ENCODE measurements at regions not wholly inside any gene's neighbourhood (a gene's known extent, or its start where the extent isn't known, plus 50 kb on each side); places are given as distances from the start of the nearest gene placed in this dataset.
"Not testable (repeated sequence)": the region's sequence is repeated elsewhere in the genome, so short reads cannot be mapped to it uniquely, and the experiment has no call there.

DNA sequence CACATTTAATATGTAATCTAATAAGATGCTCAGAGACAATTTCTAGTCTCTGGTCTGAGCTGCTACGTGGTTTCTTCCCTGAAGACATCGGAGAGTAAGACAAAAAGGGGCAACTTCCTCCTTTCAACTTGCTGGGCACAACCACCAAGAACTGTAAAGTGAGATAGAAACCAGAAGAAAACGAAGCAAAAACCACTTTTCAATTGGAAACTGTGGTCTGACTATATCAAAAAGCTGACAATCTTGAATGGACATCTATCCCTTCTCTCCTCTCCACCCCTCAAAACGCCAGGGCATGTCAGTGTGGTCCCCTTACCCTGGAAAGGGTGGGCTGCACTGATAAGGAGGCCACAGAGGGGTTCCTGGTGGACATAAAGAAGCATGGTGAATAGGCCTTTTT, 269.1 kb downstream of the CD83 start:
- H3K27ac Mint-ChIP-seq: no peak overlapping the region
- no peak overlapping the region for H3K4me3 Mint-ChIP-seq
- H3K9me3 ChIP-seq (ENCODE audit: control insufficient read depth, low read length, poor library complexity, severe bottlenecking): no peaks in the 10 kb centered on the region
- DNase-seq: no peak
- no peaks in the 10 kb centered on the region for H3K36me3 Mint-ChIP-seq (ENCODE audit: low read depth)
- no peak for ATAC-seq
- no peaks in the 10 kb centered on the region for H3K27me3 Mint-ChIP-seq
- H3K4me1 Mint-ChIP-seq: peaks cover 4% of the 10 kb centered on the region

DNA sequence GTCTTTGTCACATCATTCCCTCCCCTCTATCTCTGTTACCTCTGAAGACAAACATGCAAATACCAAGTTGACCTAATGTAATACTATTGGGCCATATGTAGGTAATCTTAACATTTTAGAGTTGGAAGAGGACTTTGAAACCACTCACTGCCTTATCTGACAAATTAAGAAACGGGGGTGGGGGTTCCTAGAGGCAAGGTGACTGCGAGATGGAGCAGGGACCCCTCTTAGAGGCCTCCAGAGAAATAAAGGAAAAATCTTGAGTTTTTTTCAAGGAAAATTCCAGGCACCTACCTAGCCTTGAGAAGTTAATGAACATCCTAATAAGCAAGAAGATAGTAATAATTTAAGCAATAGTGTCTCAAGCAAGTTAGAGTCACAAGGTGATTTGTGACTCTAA, 270.8 kb downstream of the CD83 start:
- H3K9me3 ChIP-seq (ENCODE audit: control insufficient read depth, low read length, poor library complexity, severe bottlenecking): no peaks in the 10 kb centered on the region
- ATAC-seq (no peak), DNase-seq (no peak)
- Mint-ChIP-seq H3K27me3 (no peaks in the 10 kb centered on the region), H3K36me3 (ENCODE audit: low read depth) (no peaks in the 10 kb centered on the region), H3K4me1 (peaks cover 3% of the 10 kb centered on the region), H3K4me3 (no peak overlapping the region), H3K27ac (no peak overlapping the region)

DNA sequence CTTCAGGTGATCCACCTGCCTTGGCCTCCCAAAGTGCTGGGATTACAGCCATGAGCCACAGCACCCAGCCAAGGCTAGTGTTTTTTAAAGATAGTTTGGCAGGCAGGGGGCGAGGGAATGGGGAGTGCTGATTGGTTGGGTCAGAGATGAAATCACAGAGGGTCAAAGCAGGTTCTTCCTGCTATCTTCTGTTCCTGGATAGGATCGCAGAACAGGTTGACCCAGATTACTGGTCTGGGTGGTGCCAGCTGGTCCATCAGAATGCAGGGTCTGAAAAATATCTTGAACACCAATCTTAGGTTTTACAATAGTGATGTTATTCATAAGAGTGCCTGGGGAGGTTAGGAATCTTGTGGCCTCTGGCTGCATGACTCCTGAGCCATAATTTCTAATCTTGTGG, 272.2 kb downstream of the CD83 start:
- not testable (repeated sequence) for H3K4me1 Mint-ChIP-seq; DNase-seq; H3K27ac Mint-ChIP-seq; ATAC-seq; H3K27me3 Mint-ChIP-seq; H3K36me3 Mint-ChIP-seq (ENCODE audit: low read depth); H3K9me3 ChIP-seq (ENCODE audit: control insufficient read depth, low read length, poor library complexity, severe bottlenecking); H3K4me3 Mint-ChIP-seq

DNA sequence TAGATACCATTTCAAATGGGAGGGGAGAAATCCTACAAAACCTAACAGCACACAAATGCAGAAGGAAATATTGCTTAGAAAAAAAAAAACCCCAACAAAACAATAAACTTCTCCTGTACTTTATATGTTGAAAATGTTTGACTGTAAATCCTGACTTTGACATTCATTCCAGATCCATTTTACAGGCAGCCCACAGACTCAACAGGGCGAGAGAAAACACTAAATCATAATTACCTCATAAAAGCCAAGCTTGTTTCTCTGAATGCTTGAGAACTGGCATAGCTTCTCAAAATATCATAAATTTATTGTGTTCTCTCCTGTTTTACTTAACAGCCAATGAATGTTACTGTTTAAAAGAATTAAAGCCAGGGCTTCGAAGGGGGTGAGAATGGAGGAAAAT, 273.2 kb downstream of the CD83 start:
- Mint-ChIP-seq H3K4me1 (peaks cover 3% of the 10 kb centered on the region), H3K4me3 (no peak overlapping the region), H3K27me3 (no peaks in the 10 kb centered on the region), H3K36me3 (ENCODE audit: low read depth) (no peaks in the 10 kb centered on the region), H3K27ac (no peak overlapping the region)
- no peaks in the 10 kb centered on the region for H3K9me3 ChIP-seq (ENCODE audit: control insufficient read depth, low read length, poor library complexity, severe bottlenecking)
- ATAC-seq (no peak), DNase-seq (no peak)

DNA sequence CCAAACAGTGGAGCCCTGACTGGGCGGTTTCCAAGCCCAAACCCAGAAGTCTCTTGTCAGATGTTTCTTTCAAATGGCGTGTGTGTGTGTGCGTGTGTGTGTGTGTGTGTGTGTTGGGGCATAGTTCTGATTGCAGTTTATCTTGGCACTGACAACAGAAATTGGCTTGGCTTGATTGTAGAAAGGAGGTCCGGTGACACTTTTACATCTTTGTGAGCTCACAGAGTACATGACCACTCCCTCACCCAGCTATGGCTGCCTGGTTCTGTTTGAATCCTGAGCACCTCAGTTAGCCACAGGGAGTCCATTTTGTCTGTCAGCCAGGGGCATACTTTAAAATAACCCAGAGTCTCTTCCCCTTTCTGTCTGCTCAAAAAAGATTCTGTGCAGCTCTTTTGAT, 276.3 kb downstream of the CD83 start:
- ATAC-seq: no peak
- no peak overlapping the region for H3K27ac Mint-ChIP-seq
- H3K27me3 Mint-ChIP-seq: peaks cover 10% of the 10 kb centered on the region
- peaks cover 6% of the 10 kb centered on the region for H3K4me1 Mint-ChIP-seq
- H3K36me3 Mint-ChIP-seq (ENCODE audit: low read depth): no peaks in the 10 kb centered on the region
- H3K9me3 ChIP-seq (ENCODE audit: control insufficient read depth, low read length, poor library complexity, severe bottlenecking): no peaks in the 10 kb centered on the region
- H3K4me3 Mint-ChIP-seq: no peak overlapping the region
- no peak for DNase-seq

DNA sequence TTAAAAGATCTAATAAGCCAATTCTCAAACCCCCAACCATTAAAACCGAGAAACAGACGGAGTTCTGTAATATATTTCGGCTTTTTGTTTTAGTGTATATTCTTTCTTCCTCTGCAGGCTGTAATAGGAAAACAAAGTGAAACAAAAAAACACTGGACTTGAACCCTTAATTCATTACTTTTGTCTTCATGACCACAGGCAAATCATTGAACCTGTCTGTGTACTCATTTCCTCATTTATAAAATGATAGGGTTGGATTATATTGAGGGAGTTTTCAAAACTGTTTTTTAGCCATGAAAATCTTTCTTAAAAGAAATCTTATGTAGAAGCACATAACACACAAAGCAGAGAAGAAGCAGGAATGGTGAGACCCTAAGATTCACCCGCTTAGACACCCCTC, 278.8 kb downstream of the CD83 start:
- peaks cover 19% of the 10 kb centered on the region for H3K27me3 Mint-ChIP-seq
- no peak overlapping the region for H3K27ac Mint-ChIP-seq
- no peaks in the 10 kb centered on the region for H3K9me3 ChIP-seq (ENCODE audit: control insufficient read depth, low read length, poor library complexity, severe bottlenecking)
- no peak overlapping the region for H3K4me3 Mint-ChIP-seq
- ATAC-seq (no peak), DNase-seq (no peak)
- H3K4me1 Mint-ChIP-seq: peaks cover 6% of the 10 kb centered on the region
- H3K36me3 Mint-ChIP-seq (ENCODE audit: low read depth): no peaks in the 10 kb centered on the region

DNA sequence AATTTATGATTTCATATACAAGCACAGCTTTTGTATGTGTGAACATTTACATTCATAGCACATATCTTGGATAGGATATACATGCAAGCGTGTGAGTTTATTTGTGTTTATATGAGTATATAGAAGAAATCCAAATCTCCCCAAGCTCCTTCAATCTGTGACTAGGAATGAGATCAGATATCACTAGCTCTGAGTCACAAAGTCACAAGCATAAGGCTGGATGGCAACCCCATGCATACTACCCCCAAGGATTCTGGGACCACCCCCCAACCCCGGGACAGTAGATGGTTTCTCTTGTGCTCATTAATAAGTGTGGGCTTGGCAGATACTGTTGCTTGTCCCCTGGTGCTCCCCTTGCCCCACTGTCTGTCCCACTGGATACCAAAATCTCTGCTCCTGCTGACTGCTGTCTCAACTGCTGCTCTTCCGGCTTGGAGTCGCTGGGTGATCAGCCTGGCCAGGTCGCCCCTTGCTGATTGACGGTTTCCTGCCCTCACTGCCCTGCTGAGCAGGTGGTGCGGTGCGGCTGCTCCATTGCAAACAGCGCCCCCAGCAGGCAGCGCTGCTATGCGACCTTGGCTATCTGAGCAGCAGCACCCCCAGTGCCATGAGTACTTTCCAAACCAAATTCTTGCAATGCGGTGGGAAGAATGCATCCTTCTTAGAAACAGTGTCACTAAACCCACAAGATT, 279.4 kb downstream of the CD83 start:
- peaks cover 6% of the 10 kb centered on the region for H3K4me1 Mint-ChIP-seq
- no peaks in the 10 kb centered on the region for H3K36me3 Mint-ChIP-seq (ENCODE audit: low read depth)
- peaks cover 19% of the 10 kb centered on the region for H3K27me3 Mint-ChIP-seq
- H3K4me3 Mint-ChIP-seq: peak overlapping the region; percentile 2
- DNase-seq (no peak), ATAC-seq (no peak)
- no peak overlapping the region for H3K27ac Mint-ChIP-seq
- no peaks in the 10 kb centered on the region for H3K9me3 ChIP-seq (ENCODE audit: control insufficient read depth, low read length, poor library complexity, severe bottlenecking)

DNA sequence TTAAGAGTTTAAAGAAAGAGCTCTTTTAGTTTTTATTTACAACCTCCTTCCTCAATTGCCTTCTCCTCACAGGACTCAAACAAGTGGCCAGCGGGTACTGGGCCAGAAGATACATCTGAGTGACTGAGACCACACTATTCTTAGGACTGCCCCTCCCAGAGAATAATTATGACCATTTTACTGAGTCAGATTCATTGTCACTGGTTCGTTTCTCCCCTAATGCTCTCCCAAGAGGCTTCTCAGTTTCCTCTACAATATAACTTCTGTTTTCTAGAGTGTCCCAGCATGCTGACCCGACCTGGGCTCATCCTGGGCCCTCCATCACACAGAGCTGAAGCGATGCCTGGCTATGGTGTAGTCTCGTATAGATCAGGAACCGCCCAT, 279.9 kb downstream of the CD83 start:
- no peak overlapping the region for H3K4me3 Mint-ChIP-seq
- peaks cover 19% of the 10 kb centered on the region for H3K27me3 Mint-ChIP-seq
- no peaks in the 10 kb centered on the region for H3K36me3 Mint-ChIP-seq (ENCODE audit: low read depth)
- DNase-seq: no peak
- no peak for ATAC-seq
- no peak overlapping the region for H3K27ac Mint-ChIP-seq
- H3K4me1 Mint-ChIP-seq: peaks cover 6% of the 10 kb centered on the region
- no peaks in the 10 kb centered on the region for H3K9me3 ChIP-seq (ENCODE audit: control insufficient read depth, low read length, poor library complexity, severe bottlenecking)

DNA sequence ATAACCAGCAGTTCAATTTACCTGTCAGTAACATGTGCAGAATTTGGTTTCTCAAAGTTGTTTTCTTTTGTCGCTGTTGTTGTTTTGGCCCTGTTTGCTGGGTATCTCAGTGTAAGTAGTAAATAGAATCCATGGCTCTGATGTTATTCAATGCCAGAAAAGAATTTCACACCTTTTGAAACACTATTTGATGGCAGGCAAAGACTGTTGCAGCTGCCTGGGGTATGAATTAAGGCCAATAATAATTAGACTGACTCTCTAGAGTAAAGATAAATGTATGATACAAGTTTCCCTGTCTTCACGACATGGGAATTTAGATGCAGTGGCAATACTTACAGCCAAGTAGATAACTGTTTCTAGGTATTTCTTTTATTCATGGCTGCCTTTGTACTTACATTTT, 281.4 kb downstream of the CD83 start:
- Mint-ChIP-seq H3K27me3 (peaks cover 19% of the 10 kb centered on the region), H3K4me1 (peaks cover 4% of the 10 kb centered on the region), H3K4me3 (no peak overlapping the region), H3K36me3 (ENCODE audit: low read depth) (no peaks in the 10 kb centered on the region), H3K27ac (no peak overlapping the region)
- DNase-seq (no peak), ATAC-seq (no peak)
- no peaks in the 10 kb centered on the region for H3K9me3 ChIP-seq (ENCODE audit: control insufficient read depth, low read length, poor library complexity, severe bottlenecking)

DNA sequence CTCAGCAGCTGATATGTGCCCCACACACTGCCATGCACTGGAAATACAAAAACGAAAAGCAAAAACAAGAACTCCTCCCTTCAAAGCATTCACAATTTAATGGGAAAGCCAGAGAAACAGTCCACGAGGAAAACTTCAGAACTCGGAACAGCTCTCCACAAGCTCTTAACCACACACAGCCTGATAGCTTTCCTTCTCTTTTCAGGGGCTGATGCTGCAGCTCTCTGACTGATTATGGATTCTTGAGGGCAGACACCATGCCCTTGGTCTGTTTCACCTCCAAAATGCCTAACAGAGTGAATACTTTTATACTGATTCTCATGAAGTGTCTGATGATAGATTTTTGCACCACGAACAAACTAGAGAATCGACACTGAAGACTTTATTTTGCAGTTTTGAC, 282.1 kb downstream of the CD83 start:
- ATAC-seq (no peak), DNase-seq (no peak)
- Mint-ChIP-seq H3K4me1 (peaks cover 4% of the 10 kb centered on the region), H3K27me3 (peaks cover 19% of the 10 kb centered on the region), H3K36me3 (ENCODE audit: low read depth) (no peaks in the 10 kb centered on the region), H3K27ac (no peak overlapping the region), H3K4me3 (no peak overlapping the region)
- no peaks in the 10 kb centered on the region for H3K9me3 ChIP-seq (ENCODE audit: control insufficient read depth, low read length, poor library complexity, severe bottlenecking)

DNA sequence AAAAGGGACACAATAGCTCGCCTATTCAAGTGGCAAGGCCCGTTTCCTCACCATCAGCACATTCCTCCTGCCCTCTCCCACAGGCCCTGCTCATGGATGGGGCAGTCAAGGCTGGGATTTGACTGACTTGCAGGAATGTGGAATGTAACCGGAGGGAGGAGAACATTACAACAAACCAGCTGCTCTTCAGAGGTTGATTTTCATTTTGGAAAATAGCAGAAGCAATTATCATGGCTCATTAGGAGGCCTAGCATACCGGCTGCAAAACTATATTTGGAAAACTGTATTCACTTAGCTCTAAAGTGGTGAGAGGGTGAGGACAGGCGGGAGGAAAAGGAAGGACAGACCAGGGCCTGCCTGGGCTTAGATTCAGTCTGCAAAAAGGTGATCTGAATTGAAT, 283.7 kb downstream of the CD83 start:
- no peak overlapping the region for H3K4me3 Mint-ChIP-seq
- H3K27ac Mint-ChIP-seq: no peak overlapping the region
- no peaks in the 10 kb centered on the region for H3K36me3 Mint-ChIP-seq (ENCODE audit: low read depth)
- ATAC-seq (no peak), DNase-seq (no peak)
- peaks cover 4% of the 10 kb centered on the region for H3K4me1 Mint-ChIP-seq
- H3K27me3 Mint-ChIP-seq: peaks cover 19% of the 10 kb centered on the region
- H3K9me3 ChIP-seq (ENCODE audit: control insufficient read depth, low read length, poor library complexity, severe bottlenecking): no peaks in the 10 kb centered on the region

DNA sequence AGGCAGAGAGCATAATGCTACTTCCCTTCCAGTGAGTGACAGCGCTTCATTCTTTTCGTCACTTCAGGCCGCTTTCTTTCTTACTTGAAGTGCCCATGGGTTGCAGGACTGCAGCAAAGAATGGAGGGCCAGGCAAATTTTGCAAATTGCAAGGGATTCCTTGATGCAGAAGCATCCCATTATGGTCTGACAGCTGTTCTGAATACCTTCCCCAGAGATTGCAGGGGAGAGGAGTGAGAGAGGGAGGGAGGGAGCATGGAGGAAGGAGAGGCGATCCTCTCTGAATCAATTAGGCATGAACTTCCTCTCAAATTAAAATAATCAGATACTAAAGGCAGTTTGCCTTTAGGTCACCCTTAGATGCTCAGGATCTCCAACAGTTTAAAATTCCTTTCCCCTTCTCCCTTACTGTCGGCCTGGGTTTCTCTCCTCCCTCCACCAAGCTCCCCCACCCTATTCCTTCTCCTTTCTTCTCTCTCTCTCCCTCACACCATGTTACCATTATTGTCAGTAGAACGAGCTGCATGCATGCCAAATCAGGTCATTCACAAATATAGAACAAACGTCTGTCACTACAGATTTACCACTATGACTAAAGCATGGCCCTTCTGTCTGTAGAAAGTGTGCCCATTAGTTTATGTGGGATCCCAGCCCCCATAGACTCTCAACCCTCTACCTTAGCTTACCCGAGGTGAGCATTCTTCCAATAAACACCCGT, 289.2 kb downstream of the CD83 start:
- H3K9me3 ChIP-seq (ENCODE audit: control insufficient read depth, low read length, poor library complexity, severe bottlenecking): no peaks in the 10 kb centered on the region
- H3K36me3 Mint-ChIP-seq (ENCODE audit: low read depth): no peaks in the 10 kb centered on the region
- no peak for DNase-seq
- peaks cover 4% of the 10 kb centered on the region for H3K27me3 Mint-ChIP-seq
- ATAC-seq: no peak
- no peak overlapping the region for H3K27ac Mint-ChIP-seq
- H3K4me3 Mint-ChIP-seq: no peak overlapping the region
- H3K4me1 Mint-ChIP-seq: peaks cover 3% of the 10 kb centered on the region

DNA sequence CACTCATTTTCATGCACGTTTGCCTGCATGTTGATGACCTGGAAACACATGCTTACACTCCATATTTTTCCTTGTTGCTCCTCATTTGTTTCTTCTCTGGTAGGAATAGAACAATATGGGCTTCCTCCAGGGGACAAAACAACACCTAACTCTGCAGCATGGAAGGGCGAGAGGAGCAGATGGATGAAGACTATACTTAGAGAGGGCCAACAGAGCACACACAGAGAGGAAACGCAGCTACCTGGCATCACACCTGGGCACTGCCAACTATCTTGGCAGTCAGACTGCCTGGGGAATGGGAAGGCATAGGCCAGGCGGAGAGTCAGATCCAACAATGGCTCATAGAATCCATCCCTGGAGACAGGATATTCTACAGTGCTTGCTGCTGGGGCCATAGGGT, 290.9 kb downstream of the CD83 start:
- Mint-ChIP-seq H3K4me1 (peaks cover 3% of the 10 kb centered on the region), H3K4me3 (no peak overlapping the region), H3K27me3 (peaks cover 4% of the 10 kb centered on the region), H3K36me3 (ENCODE audit: low read depth) (no peaks in the 10 kb centered on the region), H3K27ac (no peak overlapping the region)
- no peak for DNase-seq
- no peak for ATAC-seq
- no peaks in the 10 kb centered on the region for H3K9me3 ChIP-seq (ENCODE audit: control insufficient read depth, low read length, poor library complexity, severe bottlenecking)

DNA sequence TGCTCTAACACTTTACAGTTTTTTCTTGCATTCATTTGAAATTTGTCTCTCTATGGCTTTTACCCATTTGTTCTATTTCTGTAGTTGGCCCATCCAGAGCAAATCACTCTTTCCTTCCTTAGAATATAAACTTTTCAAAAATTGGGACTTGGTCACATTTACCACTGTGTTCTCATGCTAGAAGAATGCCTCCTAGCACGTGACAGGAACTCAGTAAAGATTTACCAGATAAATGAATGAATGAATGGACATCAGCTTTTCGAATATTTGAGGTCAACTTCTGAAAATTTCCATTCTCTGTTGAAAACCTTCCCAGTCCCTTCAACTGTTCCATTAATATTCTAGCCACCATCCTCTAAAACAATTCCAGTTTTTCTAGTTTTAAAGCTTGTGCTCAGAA, 294.5 kb downstream of the CD83 start:
- H3K4me1 Mint-ChIP-seq: peaks cover under 1% of the 10 kb centered on the region
- H3K36me3 Mint-ChIP-seq (ENCODE audit: low read depth): no peaks in the 10 kb centered on the region
- ATAC-seq (no peak), DNase-seq (no peak)
- H3K27me3 Mint-ChIP-seq: peaks cover 4% of the 10 kb centered on the region
- no peak overlapping the region for H3K27ac Mint-ChIP-seq
- H3K9me3 ChIP-seq (ENCODE audit: control insufficient read depth, low read length, poor library complexity, severe bottlenecking): no peaks in the 10 kb centered on the region
- no peak overlapping the region for H3K4me3 Mint-ChIP-seq
